SKM-1 (cell line): ENCODE measurements at regions not wholly inside any gene's neighbourhood (a gene's known extent, or its start where the extent isn't known, plus 50 kb on each side); places are given as distances from the start of the nearest gene placed in this dataset.
"Not testable (repeated sequence)": the region's sequence is repeated elsewhere in the genome, so short reads cannot be mapped to it uniquely, and the experiment has no call there.

Source experiments
- DNase-seq: peaks from one replicate; lab custom pipeline; 2025; ENCODE audit not compliant: unreplicated experiment; lab: John Stamatoyannopoulos, UW

- DNase-seq = no peak
Measured at GRCh38 chr2:146777181-146777580, 1067.6 kb upstream of the ACVR2A start.

- no peak for DNase-seq
Measured at GRCh38 chr2:146776596-146776995, 1068.2 kb upstream of the ACVR2A start.

GRCh38 chr2:146771531-146771930 is 1073.3 kb upstream of the ACVR2A start:
- DNase-seq = no peak

- DNase-seq = no peak
Measured at GRCh38 chr2:146764301-146764700, 1080.5 kb upstream of the ACVR2A start.

- DNase-seq = no peak
Measured at GRCh38 chr2:146762786-146763185, 1082.0 kb upstream of the ACVR2A start.

- no peak for DNase-seq
Measured at GRCh38 chr2:146754606-146755005, 1090.2 kb upstream of the ACVR2A start.

GRCh38 chr2:146748046-146748445 is 1096.8 kb upstream of the ACVR2A start:
- DNase-seq = no peak

GRCh38 chr2:146741260-146741659 is 1103.6 kb upstream of the ACVR2A start:
- DNase-seq = no peak

- DNase-seq = no peak
Measured at GRCh38 chr2:146734821-146735190, 1110.0 kb upstream of the ACVR2A start.

GRCh38 chr2:146734042-146734820 is 1110.6 kb upstream of the ACVR2A start:
- DNase-seq = peak; percentile 61

- DNase-seq = no peak
Measured at GRCh38 chr2:146730882-146731281, 1113.9 kb upstream of the ACVR2A start.

GRCh38 chr2:146721486-146721885 is 1123.3 kb upstream of the ACVR2A start:
- DNase-seq = no peak

- DNase-seq = no peak
Measured at GRCh38 chr2:146720170-146720569, 1124.7 kb upstream of the ACVR2A start.

- no peak for DNase-seq
Measured at GRCh38 chr2:146716591-146716990, 1128.2 kb upstream of the ACVR2A start.

- no peak for DNase-seq
Measured at GRCh38 chr2:146709004-146709403, 1135.8 kb upstream of the ACVR2A start.

GRCh38 chr2:146701183-146701582 is 1143.6 kb upstream of the ACVR2A start:
- DNase-seq = no peak

GRCh38 chr2:146697307-146697706 is 1147.5 kb upstream of the ACVR2A start:
- DNase-seq = no peak

- DNase-seq = not testable (repeated sequence)
Measured at GRCh38 chr2:146696787-146697186, 1148.0 kb upstream of the ACVR2A start.

GRCh38 chr2:146681991-146682390 is 1162.8 kb upstream of the ACVR2A start:
- no peak for DNase-seq

GRCh38 chr2:146678516-146678915 is 1166.3 kb upstream of the ACVR2A start:
- no peak for DNase-seq

GRCh38 chr2:146677280-146677679 is 1167.5 kb upstream of the ACVR2A start:
- no peak for DNase-seq

- no peak for DNase-seq
Measured at GRCh38 chr2:146669735-146670134, 1175.1 kb upstream of the ACVR2A start.

- no peak for DNase-seq
Measured at GRCh38 chr2:146666340-146666739, 1178.5 kb upstream of the ACVR2A start.
